Lower lobe of right lung (tissue), 2 donors: ENCODE measurements at regions not wholly inside any gene's neighbourhood (a gene's known extent, or its start where the extent isn't known, plus 50 kb on each side); places are given as distances from the start of the nearest gene placed in this dataset.

Experiments
- ATAC-seq, 2 donors: fragments of 200-7000 bp; cut with Tn5 transposase; one replicate each; pipeline ENCODE4 v1.9.1; 2020 to 2022; ENCODE audit warnings: mild to moderate bottlenecking in 2 of 2, moderate library complexity in 2 of 2
- DNase-seq: peaks from one replicate; pipeline ENCODE4 v3.0.0-alpha.2; 2020
- H3K27ac ChIP-seq: fragments of 200-600 bp; one replicate; pipeline ENCODE4 v1.8.0; 2022
- H3K27me3 ChIP-seq: fragments of 200-600 bp; one replicate; pipeline ENCODE4 v1.8.0; 2022; ENCODE audit warnings: low read depth
- H3K36me3 ChIP-seq: fragments of 200-600 bp; one replicate; pipeline ENCODE4 v1.8.0; 2022; ENCODE audit warnings: mild to moderate bottlenecking
- H3K4me1 ChIP-seq: fragments of 200-600 bp; one replicate; pipeline ENCODE4 v1.8.0; 2022
- H3K4me3 ChIP-seq: fragments of 200-600 bp; one replicate; pipeline ENCODE4 v1.8.0; 2022; ENCODE audit warnings: mild to moderate bottlenecking
- H3K9me3 ChIP-seq: fragments of 200-600 bp; one replicate; pipeline ENCODE4 v1.8.0; 2022
- CTCF ChIP-seq: fragments of 200-600 bp; IDR thresholded peaks from one replicate; pipeline ENCODE4 v1.8.0; 2022; ENCODE audit warnings: antibody characterized with exemption, mild to moderate bottlenecking
- intact Hi-C: fragments of 100-400 bp; cut with DNase I; formaldehyde crosslinking; loops from one replicate; pipeline ENCODE4 v1.11.0; 2022
- donor health status: DM: no; HTN: yes; CAD: no; lungs with severe emphysema.

GRCh38 chr2:8324901-8325300 lies 357.0 kb upstream of the ID2 start:
- Histone ChIP-seq H3K27me3 (peaks cover 2% of the 10 kb centered on the region), H3K4me3 (no peak overlapping the region), H3K9me3 (no peaks in the 10 kb centered on the region), H3K36me3 (no peaks in the 10 kb centered on the region), H3K4me1 (peaks cover 7% of the 10 kb centered on the region), H3K27ac (no peak overlapping the region)
- TF ChIP-seq CTCF = no peak
- ATAC-seq = no peak
- no peak for DNase-seq
- intact Hi-C loops = no loop called here

GRCh38 chr2:8327371-8328100 lies 354.3 kb upstream of the ID2 start:
- no peaks in the 10 kb centered on the region for H3K27me3 ChIP-seq
- DNase-seq (no peak), ATAC-seq (no peak)
- no peaks in the 10 kb centered on the region for H3K36me3 ChIP-seq
- H3K9me3 ChIP-seq = no peaks in the 10 kb centered on the region
- TF ChIP-seq CTCF = no peak
- intact Hi-C loops = no loop called here
- H3K4me3 ChIP-seq = no peak overlapping the region
- peaks cover 11% of the 10 kb centered on the region for H3K4me1 ChIP-seq
- H3K27ac ChIP-seq = no peak overlapping the region

- DNase-seq (no peak), ATAC-seq (peak; percentile 37 to 51)
- Histone ChIP-seq H3K9me3 (no peaks in the 10 kb centered on the region), H3K4me3 (no peak overlapping the region), H3K36me3 (no peaks in the 10 kb centered on the region), H3K27ac (no peak overlapping the region), H3K4me1 (peaks cover 11% of the 10 kb centered on the region), H3K27me3 (no peaks in the 10 kb centered on the region)
- TF ChIP-seq CTCF = no peak
- intact Hi-C loops = no loop called here
These were observed 353.6 kb upstream of the ID2 start for GRCh38 chr2:8328217-8328616.

- Histone ChIP-seq H3K27ac (no peak overlapping the region), H3K4me1 (peaks cover 11% of the 10 kb centered on the region), H3K27me3 (no peaks in the 10 kb centered on the region), H3K9me3 (no peaks in the 10 kb centered on the region), H3K36me3 (no peaks in the 10 kb centered on the region), H3K4me3 (no peak overlapping the region)
- intact Hi-C loops = no loop called here
- ATAC-seq (no peak), DNase-seq (no peak)
- no peak for TF ChIP-seq CTCF
These were observed 351.9 kb upstream of the ID2 start for GRCh38 chr2:8329660-8330622.

- Histone ChIP-seq H3K4me3 (no peak overlapping the region), H3K9me3 (no peaks in the 10 kb centered on the region), H3K27ac (no peak overlapping the region), H3K4me1 (peaks cover 11% of the 10 kb centered on the region), H3K36me3 (no peaks in the 10 kb centered on the region), H3K27me3 (no peaks in the 10 kb centered on the region)
- DNase-seq = no peak
- no peak for TF ChIP-seq CTCF
- intact Hi-C loops = no loop called here
- no peak for ATAC-seq
These were observed 350.8 kb upstream of the ID2 start for GRCh38 chr2:8331068-8331467.
